CD14-positive monocyte (primary cell): ENCODE measurements at regions not wholly inside any gene's neighbourhood (a gene's known extent, or its start where the extent isn't known, plus 50 kb on each side); places are given as distances from the start of the nearest gene placed in this dataset.

Experiments used
- DNase-seq, 3 donors: peaks; one replicate each; pipeline ENCODE4 v3.0.0-alpha.2; 2011 to 2022
- H2AFZ ChIP-seq: 2 replicates; pipeline ENCODE4 v1.6.0; 2012; ENCODE audit warnings: mild to moderate bottlenecking, low read depth, low read length, inconsistent platforms; ENCODE audit not compliant: insufficient read depth, poor library complexity, severe bottlenecking
- H3K27ac ChIP-seq, 2 donors: 1 replicate in 1 of 2; 2 replicates in 1 of 2; pipeline ENCODE4 v1.5.1; 2012 to 2013; ENCODE audit warnings: low read length in 2 of 2, control low read depth in 1 of 2, inconsistent platforms in 1 of 2, low read depth in 1 of 2, mild to moderate bottlenecking in 1 of 2
- H3K27me3 ChIP-seq, 2 donors: one replicate each; pipeline versions ENCODE4 v1.6.0 to v1.6.1; 2011 to 2013; ENCODE audit warnings: low read length in 2 of 2; ENCODE audit not compliant: control insufficient read depth in 2 of 2, insufficient read depth in 2 of 2
- H3K36me3 ChIP-seq, 2 donors: replicated peaks in 1 of 2; 1 replicate in 1 of 2; 2 replicates in 1 of 2; pipeline versions ENCODE4 v1.5.1 to v1.6.1; 2012 to 2013; ENCODE audit warnings: low read length in 2 of 2, control low read depth in 1 of 2, inconsistent platforms in 1 of 2, mild to moderate bottlenecking in 1 of 2; ENCODE audit not compliant: insufficient read depth in 2 of 2, control insufficient read depth in 1 of 2
- H3K4me1 ChIP-seq, 2 donors: 1 replicate in 1 of 2; 2 replicates in 1 of 2; pipeline versions ENCODE4 v1.5.1 to v1.6.1; 2012 to 2013; ENCODE audit warnings: low read length in 2 of 2, control low read depth in 1 of 2, inconsistent platforms in 1 of 2, mild to moderate bottlenecking in 1 of 2, moderate library complexity in 1 of 2; ENCODE audit not compliant: insufficient read depth in 2 of 2, control insufficient read depth in 1 of 2
- H3K4me2 ChIP-seq: replicated peaks from 2 replicates; pipeline ENCODE3; 2012; ENCODE audit warnings: low read length, moderate library complexity, mild to moderate bottlenecking; ENCODE audit not compliant: poor library complexity, severe bottlenecking; ENCODE audit errors: extremely low read depth
- H3K4me3 ChIP-seq, 3 experiments: fragments of 200-600 bp in 1 of 3; sonication (generic) in 1 of 3; replicated peaks in 1 of 3; 1 replicate in 2 of 3; 2 replicates in 1 of 3; pipeline ENCODE4 v1.5.1; 2011 to 2013; ENCODE audit warnings: low read length in 3 of 3, mild to moderate bottlenecking in 3 of 3, control low read depth in 2 of 3, low read depth in 2 of 3, inconsistent platforms in 1 of 3, moderate library complexity in 1 of 3
- H3K79me2 ChIP-seq: 2 replicates; pipeline ENCODE4 v1.6.0; 2012; ENCODE audit warnings: mild to moderate bottlenecking, control low read depth, inconsistent platforms, low read length, moderate library complexity; ENCODE audit not compliant: insufficient read depth
- H3K9ac ChIP-seq: 2 replicates; pipeline ENCODE4 v1.6.0; 2017; ENCODE audit warnings: low read length, mild to moderate bottlenecking; ENCODE audit not compliant: insufficient read depth, poor library complexity, severe bottlenecking
- H3K9me3 ChIP-seq, 2 donors: replicated peaks in 1 of 2; 1 replicate in 1 of 2; 2 replicates in 1 of 2; pipeline versions ENCODE4 v1.5.1 to v1.6.1; 2012 to 2013; ENCODE audit warnings: low read length in 2 of 2, control low read depth in 1 of 2; ENCODE audit not compliant: control insufficient read depth in 1 of 2, insufficient read depth in 1 of 2
- H4K20me1 ChIP-seq: 2 replicates; pipeline ENCODE4 v1.6.0; 2012; ENCODE audit warnings: mild to moderate bottlenecking, low read length, control low read depth, moderate library complexity; ENCODE audit not compliant: insufficient read depth
- H3K27ac Mint-ChIP-seq, 7 donors: one replicate each; pipeline ENCODE4 v1.8.0; 2020; ENCODE audit warnings: mild to moderate bottlenecking in 7 of 7, mixed read lengths in 7 of 7, moderate library complexity in 6 of 7, inconsistent platforms in 2 of 7
- H3K27me3 Mint-ChIP-seq, 3 donors: one replicate each; pipeline ENCODE4 v1.8.0; 2021 to 2022; ENCODE audit warnings: low read depth in 3 of 3, mild to moderate bottlenecking in 3 of 3, mixed read lengths in 3 of 3, moderate library complexity in 3 of 3, inconsistent platforms in 1 of 3
- H3K36me3 Mint-ChIP-seq, 2 donors: one replicate each; pipeline ENCODE4 v1.8.0; 2020; ENCODE audit warnings: mixed read lengths in 2 of 2, inconsistent platforms in 1 of 2, mild to moderate bottlenecking in 1 of 2
- H3K4me1 Mint-ChIP-seq: one replicate; pipeline ENCODE4 v1.8.0; 2020; ENCODE audit warnings: mild to moderate bottlenecking, mixed read lengths
- H3K4me3 Mint-ChIP-seq, 2 donors: one replicate each; pipeline ENCODE4 v1.8.0; 2020; ENCODE audit warnings: mild to moderate bottlenecking in 2 of 2, mixed read lengths in 2 of 2, moderate library complexity in 1 of 2
- H3K9me3 Mint-ChIP-seq, 7 donors: one replicate each; pipeline ENCODE4 v1.8.0; 2020 to 2022; ENCODE audit warnings: mixed read lengths in 7 of 7, mild to moderate bottlenecking in 6 of 7, moderate library complexity in 6 of 7, inconsistent platforms in 2 of 7
- CTCF ChIP-seq: fragments of 200-600 bp; IDR thresholded peaks from one replicate; pipeline ENCODE4 v1.8.0; 2022; ENCODE audit warnings: antibody characterized with exemption, mild to moderate bottlenecking
- WGBS: methylation state at CpG from one replicate; pipeline ENCODE4 v1.1.5; 2013; ENCODE audit warnings: missing lambda C conversion rate; ENCODE audit not compliant: insufficient coverage; 5-methylcytosine and 5-hydroxymethylcytosine counted together
- intact Hi-C, 2 donors: fragments of 100-400 bp; cut with micrococcal nuclease; formaldehyde crosslinking; loops; one replicate each; pipeline versions ENCODE4 v1.15.0 to v1.15.1; 2023

DNA sequence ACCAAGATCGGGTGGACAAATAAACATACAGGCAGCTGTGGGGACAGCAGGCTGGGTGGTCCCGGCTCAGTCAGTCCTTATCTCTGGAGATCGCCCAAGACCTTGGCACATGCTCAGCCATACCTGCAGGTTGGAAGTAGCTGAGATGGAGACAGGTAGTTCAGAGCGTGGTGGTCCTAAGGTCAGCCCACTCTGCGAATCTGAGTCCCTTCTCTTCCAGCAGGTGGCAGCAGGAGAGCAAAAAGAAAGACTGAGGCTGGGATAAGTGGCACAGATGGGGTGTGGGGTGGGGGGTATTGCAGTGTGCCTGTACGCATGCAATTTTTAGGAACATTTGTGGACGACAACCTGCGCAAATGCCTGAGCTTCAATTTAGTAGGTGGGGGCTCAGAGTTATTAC is 104.9 kb downstream of the TENT5C start:
- Mint-ChIP-seq H3K27me3 (peaks cover 0 to 4% (median 2%) of the 10 kb centered on the region in 3 donors), H3K4me1 (peaks cover 5% of the 10 kb centered on the region), H3K36me3 (no peaks in the 10 kb centered on the region), H3K27ac (no peak overlapping the region), H3K4me3 (no peak overlapping the region), H3K9me3 (peaks cover 0 to 9% (median 2%) of the 10 kb centered on the region in 7 donors)
- H3K27ac ChIP-seq: no peak overlapping the region
- no peaks in the 10 kb centered on the region for H3K4me1 ChIP-seq
- no peak overlapping the region for H3K4me2 ChIP-seq
- H2AFZ ChIP-seq: no peak overlapping the region
- H3K9me3 ChIP-seq: peaks cover 0 to 3% of the 10 kb centered on the region in 2 donors
- DNase-seq: no peak
- no peaks in the 10 kb centered on the region for H4K20me1 ChIP-seq
- intact Hi-C loops: no loop called here
- no peaks in the 10 kb centered on the region for H3K79me2 ChIP-seq
- H3K36me3 ChIP-seq: no peaks in the 10 kb centered on the region
- WGBS: 94% methylated on average over 8 of the region's 8 CpGs
- no peak for TF ChIP-seq CTCF
- no peak overlapping the region for H3K4me3 ChIP-seq
- H3K27me3 ChIP-seq: no peaks in the 10 kb centered on the region
- H3K9ac ChIP-seq: no peak overlapping the region

DNA sequence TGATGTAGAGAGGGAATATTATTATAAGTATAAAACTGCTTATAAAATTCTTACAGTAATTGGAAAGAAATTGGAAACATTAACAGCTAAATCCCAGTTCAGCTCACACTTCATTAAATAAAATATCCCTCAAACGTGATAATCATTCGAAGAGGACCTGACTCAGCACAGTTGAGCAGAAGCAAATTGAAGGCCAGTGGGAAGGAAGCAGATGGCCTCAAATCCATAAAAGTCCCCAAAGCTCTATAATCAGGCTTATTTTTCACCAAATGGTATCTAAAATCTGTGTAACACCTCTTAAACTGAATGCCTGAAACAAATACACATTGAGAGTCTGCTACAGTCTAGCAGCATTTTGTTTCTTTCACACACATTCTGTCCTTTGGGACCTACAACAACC is 106.8 kb downstream of the TENT5C start:
- no peak overlapping the region for H2AFZ ChIP-seq
- H3K4me1 ChIP-seq: no peaks in the 10 kb centered on the region
- H3K4me2 ChIP-seq: no peak overlapping the region
- no peak overlapping the region for H3K27ac ChIP-seq
- no peaks in the 10 kb centered on the region for H3K79me2 ChIP-seq
- H3K36me3 ChIP-seq: no peaks in the 10 kb centered on the region
- DNase-seq: no peak
- Mint-ChIP-seq H3K9me3 (peaks cover 9 to 19% (median 14%) of the 10 kb centered on the region in 7 donors), H3K36me3 (no peaks in the 10 kb centered on the region), H3K27me3 (peaks cover 0 to 2% (median 1%) of the 10 kb centered on the region in 3 donors), H3K4me1 (peaks cover 5% of the 10 kb centered on the region), H3K27ac (no peak overlapping the region), H3K4me3 (no peak overlapping the region)
- intact Hi-C loops: no loop called here
- H3K4me3 ChIP-seq: no peak overlapping the region
- peaks cover 0 to 6% of the 10 kb centered on the region in 2 donors for H3K9me3 ChIP-seq
- no peak for TF ChIP-seq CTCF
- H3K27me3 ChIP-seq: no peaks in the 10 kb centered on the region
- H4K20me1 ChIP-seq: no peaks in the 10 kb centered on the region
- no peak overlapping the region for H3K9ac ChIP-seq
- 45% methylated on average over 2 of the region's 2 CpGs for WGBS
